T-cell (primary cell): ENCODE measurements at regions not wholly inside any gene's neighbourhood (a gene's known extent, or its start where the extent isn't known, plus 50 kb on each side); places are given as distances from the start of the nearest gene placed in this dataset.

Experiments
- ATAC-seq, 4 experiments: fragments of 200-7000 bp in 3 of 4; fragments of 150-1000 bp in 1 of 4; cut with Tn5 transposase; replicated peaks in 1 of 4; 1 replicate in 3 of 4; 2 replicates in 1 of 4; pipeline ENCODE4 v1.10.0; 2021; ENCODE audit warnings: moderate library complexity in 3 of 4, mild to moderate bottlenecking in 2 of 4, moderate number of reproducible peaks in 1 of 4
- CTCF ChIA-PET, 2 donors: fragments of 300-600 bp; sonication (Branson Sonifier 250); formaldehyde crosslinking; loops; one replicate each; lab custom pipeline; 2022; ENCODE audit warnings: antibody characterized with exemption in 2 of 2; lab: Charles Lee
- POLR2A ChIA-PET, 2 donors: fragments of 300-600 bp; sonication (Branson Sonifier 250); formaldehyde crosslinking; loops; one replicate each; lab custom pipeline; 2022; ENCODE audit warnings: antibody characterized with exemption in 2 of 2; lab: Charles Lee
- DNase-seq, 35 experiments: peaks; one replicate each; pipeline versions ENCODE4 v3.0.0 to v3.0.0-alpha.2; 2013 to 2023
- H3K27ac ChIP-seq: one replicate; pipeline ENCODE4 v1.5.1; 2013; ENCODE audit warnings: low read length
- H3K27me3 ChIP-seq, 2 experiments: replicated peaks in 1 of 2; 1 replicate in 1 of 2; 2 replicates in 1 of 2; pipeline versions ENCODE4 v1.6.1 to v1.7.0; 2013; ENCODE audit warnings: low read length in 1 of 2, mixed read lengths in 1 of 2; ENCODE audit not compliant: control insufficient read depth in 2 of 2, insufficient read depth in 2 of 2; ENCODE audit errors: extremely low read depth in 1 of 2
- H3K36me3 ChIP-seq, 2 donors: 1 replicate in 1 of 2; 2 replicates in 1 of 2; pipeline versions ENCODE4 v1.6.1 to v1.7.0; 2013; ENCODE audit warnings: low read length in 1 of 2; ENCODE audit not compliant: control insufficient read depth in 2 of 2, insufficient read depth in 1 of 2; ENCODE audit errors: extremely low read depth in 1 of 2
- H3K4me1 ChIP-seq, 2 experiments: 1 replicate in 1 of 2; 2 replicates in 1 of 2; pipeline versions ENCODE4 v1.6.1 to v1.7.0; 2013; ENCODE audit warnings: low read length in 2 of 2, mixed read lengths in 1 of 2; ENCODE audit not compliant: insufficient read depth in 2 of 2, control insufficient read depth in 1 of 2; ENCODE audit errors: extremely low read depth in 1 of 2
- H3K4me3 ChIP-seq, 2 donors: 1 replicate in 1 of 2; 2 replicates in 1 of 2; pipeline versions ENCODE4 v1.5.1 to v1.7.0; 2013; ENCODE audit warnings: mild to moderate bottlenecking in 2 of 2, low read length in 1 of 2, moderate library complexity in 1 of 2; ENCODE audit not compliant: control insufficient read depth in 1 of 2; ENCODE audit errors: extremely low read depth in 1 of 2
- H3K9me3 ChIP-seq: 2 replicates; pipeline ENCODE4 v1.7.0; 2013
- H3K27ac Mint-ChIP-seq, 2 donors: one replicate each; pipeline ENCODE4 v1.8.0; 2020 to 2021; ENCODE audit warnings: mild to moderate bottlenecking in 2 of 2, mixed read lengths in 2 of 2
- H3K27me3 Mint-ChIP-seq, 2 donors: one replicate each; pipeline ENCODE4 v1.8.0; 2021 to 2022; ENCODE audit warnings: mixed read lengths in 2 of 2
- H3K36me3 Mint-ChIP-seq: one replicate; pipeline ENCODE4 v1.8.0; 2021; ENCODE audit warnings: mixed read lengths
- H3K4me1 Mint-ChIP-seq, 3 donors: one replicate each; pipeline ENCODE4 v1.8.0; 2020 to 2022; ENCODE audit warnings: mixed read lengths in 3 of 3, mild to moderate bottlenecking in 1 of 3
- H3K4me3 Mint-ChIP-seq, 3 donors: one replicate each; pipeline ENCODE4 v1.8.0; 2020 to 2022; ENCODE audit warnings: mild to moderate bottlenecking in 3 of 3, mixed read lengths in 3 of 3, moderate library complexity in 3 of 3
- H3K9me3 Mint-ChIP-seq, 3 donors: one replicate each; pipeline ENCODE4 v1.8.0; 2020 to 2022; ENCODE audit warnings: mixed read lengths in 3 of 3
- WGBS: methylation state at CpG from one replicate; pipeline ENCODE4 v1.1.5; 2013; ENCODE audit warnings: missing lambda C conversion rate; ENCODE audit not compliant: insufficient coverage; 5-methylcytosine and 5-hydroxymethylcytosine counted together

- Mint-ChIP-seq H3K36me3 (no peaks in the 10 kb centered on the region), H3K4me1 (no peaks in the 10 kb centered on the region), H3K27ac (no peak overlapping the region), H3K4me3 (no peak overlapping the region), H3K9me3 (peaks cover 0 to 4% (median 3%) of the 10 kb centered on the region in 3 donors), H3K27me3 (peaks cover 0 to 7% of the 10 kb centered on the region in 2 donors)
- no peaks in the 10 kb centered on the region for H3K4me1 ChIP-seq
- H3K36me3 ChIP-seq, result no peaks in the 10 kb centered on the region
- ChIA-PET POLR2A (no interaction called here), CTCF (no interaction called here)
- no peak overlapping the region for H3K27ac ChIP-seq
- no peaks in the 10 kb centered on the region for H3K27me3 ChIP-seq
- ATAC-seq, result no peak
- no peaks in the 10 kb centered on the region for H3K9me3 ChIP-seq
- H3K4me3 ChIP-seq, result no peak overlapping the region
- DNase-seq, result no peak
- WGBS, result no CpG with 5 or more reads among the region's 1 CpG
Measured at GRCh38 chr3:23103764-23104163, 99.4 kb upstream of the UBE2E2 start.

- H3K27ac Mint-ChIP-seq, result no peak overlapping the region
- Histone ChIP-seq H3K27me3 (no peaks in the 10 kb centered on the region), H3K27ac (no peak overlapping the region), H3K4me3 (no peak overlapping the region), H3K36me3 (no peaks in the 10 kb centered on the region), H3K9me3 (no peaks in the 10 kb centered on the region), H3K4me1 (no peaks in the 10 kb centered on the region)
- no peak overlapping the region for H3K4me3 Mint-ChIP-seq
- H3K36me3 Mint-ChIP-seq, result no peaks in the 10 kb centered on the region
- ChIA-PET POLR2A (no interaction called here), CTCF (no interaction called here)
- H3K4me1 Mint-ChIP-seq, result no peaks in the 10 kb centered on the region
- ATAC-seq (no peak), DNase-seq (no peak)
- H3K27me3 Mint-ChIP-seq, result peaks cover 0 to 7% of the 10 kb centered on the region in 2 donors
- H3K9me3 Mint-ChIP-seq, result peaks cover 0 to 3% (median 3%) of the 10 kb centered on the region in 3 donors
Measured at GRCh38 chr3:23105048-23105447, 98.1 kb upstream of the UBE2E2 start.

GRCh38 chr3:23106666-23107065, 96.5 kb upstream of the UBE2E2 start:
- no peaks in the 10 kb centered on the region for H3K9me3 Mint-ChIP-seq
- 76% methylated on average over 2 of the region's 3 CpGs for WGBS
- H3K27me3 ChIP-seq, result no peaks in the 10 kb centered on the region

GRCh38 chr3:23107221-23107620, 95.9 kb upstream of the UBE2E2 start:
- CTCF ChIA-PET, result no interaction called here
- H3K27ac Mint-ChIP-seq, result no peak overlapping the region
- H3K4me1 ChIP-seq, result no peaks in the 10 kb centered on the region
- no peaks in the 10 kb centered on the region for H3K36me3 Mint-ChIP-seq
- no peaks in the 10 kb centered on the region for H3K9me3 Mint-ChIP-seq
- no peak overlapping the region for H3K27ac ChIP-seq
- H3K36me3 ChIP-seq, result no peaks in the 10 kb centered on the region
- H3K27me3 ChIP-seq, result no peaks in the 10 kb centered on the region
- peaks cover 0 to 7% of the 10 kb centered on the region in 2 donors for H3K27me3 Mint-ChIP-seq
- POLR2A ChIA-PET, result no interaction called here
- H3K9me3 ChIP-seq, result no peaks in the 10 kb centered on the region
- H3K4me3 Mint-ChIP-seq, result no peak overlapping the region
- no peak for ATAC-seq
- H3K4me1 Mint-ChIP-seq, result no peaks in the 10 kb centered on the region
- DNase-seq, result no peak
- H3K4me3 ChIP-seq, result no peak overlapping the region

More at GRCh38 chr3:23106666-23107065, 96.5 kb upstream of the UBE2E2 start:
- H3K36me3 ChIP-seq, result no peaks in the 10 kb centered on the region
- H3K27ac ChIP-seq, result no peak overlapping the region
- Mint-ChIP-seq H3K27ac (no peak overlapping the region), H3K4me3 (no peak overlapping the region), H3K27me3 (peaks cover 0 to 7% of the 10 kb centered on the region in 2 donors), H3K4me1 (no peaks in the 10 kb centered on the region), H3K36me3 (no peaks in the 10 kb centered on the region)
- no peaks in the 10 kb centered on the region for H3K9me3 ChIP-seq
- ChIA-PET CTCF (no interaction called here), POLR2A (no interaction called here)
- DNase-seq (no peak), ATAC-seq (no peak)
- H3K4me3 ChIP-seq, result no peak overlapping the region
- no peaks in the 10 kb centered on the region for H3K4me1 ChIP-seq

GRCh38 chr3:23108451-23109057, 94.6 kb upstream of the UBE2E2 start:
- WGBS, result 83% methylated on average over 2 of the region's 3 CpGs

GRCh38 chr3:23111286-23111685, 91.8 kb upstream of the UBE2E2 start:
- Mint-ChIP-seq H3K36me3 (no peaks in the 10 kb centered on the region), H3K9me3 (no peaks in the 10 kb centered on the region), H3K4me1 (peaks cover 2 to 14% (median 7%) of the 10 kb centered on the region in 3 donors), H3K27me3 (no peaks in the 10 kb centered on the region), H3K4me3 (no peak overlapping the region), H3K27ac (no peak overlapping the region)
- ChIA-PET CTCF (no interaction called here), POLR2A (interaction anchor here in 1 of 2 donors (0.6 kb wide), 1 partner anchor 55 kb away, joined by 5 read pairs; no protein-coding TSS in a partner anchor)
- no peaks in the 10 kb centered on the region for H3K9me3 ChIP-seq
- no peak overlapping the region for H3K4me3 ChIP-seq
- H3K36me3 ChIP-seq, result no peaks in the 10 kb centered on the region
- ATAC-seq (no peak), DNase-seq (no peak)
- no peaks in the 10 kb centered on the region for H3K27me3 ChIP-seq
- no peak overlapping the region for H3K27ac ChIP-seq
- H3K4me1 ChIP-seq, result peaks cover 0 to 5% of the 10 kb centered on the region in 2 experiments
- 89% methylated on average over 2 of the region's 6 CpGs for WGBS

More at GRCh38 chr3:23108451-23109057, 94.6 kb upstream of the UBE2E2 start:
- ATAC-seq (no peak), DNase-seq (no peak)
- H3K4me1 ChIP-seq, result no peaks in the 10 kb centered on the region
- no peaks in the 10 kb centered on the region for H3K36me3 Mint-ChIP-seq
- POLR2A ChIA-PET, result no interaction called here
- no peak overlapping the region for H3K27ac Mint-ChIP-seq
- H3K27me3 Mint-ChIP-seq, result peaks cover 0 to 7% of the 10 kb centered on the region in 2 donors
- no peak overlapping the region for H3K27ac ChIP-seq
- no peaks in the 10 kb centered on the region for H3K4me1 Mint-ChIP-seq
- no peaks in the 10 kb centered on the region for H3K9me3 Mint-ChIP-seq
- CTCF ChIA-PET, result interaction anchor here in 1 of 2 donors (0.6 kb wide), 1 partner anchor 567 kb away, joined by 3 read pairs; no protein-coding TSS in a partner anchor
- no peak overlapping the region for H3K4me3 ChIP-seq
- H3K4me3 Mint-ChIP-seq, result no peak overlapping the region
- H3K27me3 ChIP-seq, result no peaks in the 10 kb centered on the region
- no peaks in the 10 kb centered on the region for H3K36me3 ChIP-seq
- no peaks in the 10 kb centered on the region for H3K9me3 ChIP-seq
